GM12872 (cell line): ENCODE measurements at regions not wholly inside any gene's neighbourhood (a gene's known extent, or its start where the extent isn't known, plus 50 kb on each side); places are given as distances from the start of the nearest gene placed in this dataset.

ENCODE experiments used
- CTCF ChIP-seq: IDR thresholded peaks from 3 replicates; pipeline ENCODE4 v1.5.1; 2011; ENCODE audit warnings: low read depth, mild to moderate bottlenecking, low read length, moderate library complexity; ENCODE audit not compliant: insufficient read depth

- TF ChIP-seq CTCF = no peak
Observed at GRCh38 chr11:23569547-23569946, 709.3 kb upstream of the CCDC179 start.

GRCh38 chr11:23570828-23571227 is 710.6 kb upstream of the CCDC179 start:
- TF ChIP-seq CTCF = no peak

GRCh38 chr11:23573429-23573828 is 713.2 kb upstream of the CCDC179 start:
- no peak for TF ChIP-seq CTCF

- TF ChIP-seq CTCF = no peak
Observed at GRCh38 chr11:23574149-23574548, 713.9 kb upstream of the CCDC179 start.

- TF ChIP-seq CTCF = no peak
Observed at GRCh38 chr11:23577296-23577695, 717.0 kb upstream of the CCDC179 start.

GRCh38 chr11:23585416-23586104 is 725.3 kb upstream of the CCDC179 start:
- TF ChIP-seq CTCF = no peak

- TF ChIP-seq CTCF = no peak
Observed at GRCh38 chr11:23586173-23586572, 725.9 kb upstream of the CCDC179 start.
